HG02678 (cell line): ENCODE measurements at regions not wholly inside any gene's neighbourhood (a gene's known extent, or its start where the extent isn't known, plus 50 kb on each side); places are given as distances from the start of the nearest gene placed in this dataset.

Source experiments
- ATAC-seq: cut with Tn5 transposase; IDR thresholded peaks from one replicate; pipeline ENCODE4 v1.9.1; 2021; ENCODE audit warnings: mild to moderate bottlenecking, moderate library complexity; ENCODE audit not compliant: unreplicated experiment

DNA sequence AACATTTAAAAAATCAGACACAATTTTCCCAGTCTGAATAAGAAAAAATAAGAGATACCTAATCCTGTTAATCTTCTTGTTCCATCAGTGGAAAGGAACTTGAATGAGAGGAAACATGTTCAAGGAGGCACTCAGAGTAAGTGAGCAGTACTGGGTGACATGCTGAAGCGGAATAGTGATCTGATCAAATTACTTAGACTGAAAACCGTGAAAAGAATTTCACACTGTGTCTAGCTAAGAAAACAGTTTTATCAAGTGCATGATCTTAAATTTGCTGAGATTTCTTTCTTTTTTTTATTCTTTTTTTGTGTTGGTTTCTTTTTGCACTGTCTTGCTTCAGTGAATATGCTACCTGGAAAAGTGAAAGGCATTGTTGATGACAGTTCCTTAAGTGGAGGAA lies 249.5 kb upstream of the SLC10A2 start:
- ATAC-seq: no peak

DNA sequence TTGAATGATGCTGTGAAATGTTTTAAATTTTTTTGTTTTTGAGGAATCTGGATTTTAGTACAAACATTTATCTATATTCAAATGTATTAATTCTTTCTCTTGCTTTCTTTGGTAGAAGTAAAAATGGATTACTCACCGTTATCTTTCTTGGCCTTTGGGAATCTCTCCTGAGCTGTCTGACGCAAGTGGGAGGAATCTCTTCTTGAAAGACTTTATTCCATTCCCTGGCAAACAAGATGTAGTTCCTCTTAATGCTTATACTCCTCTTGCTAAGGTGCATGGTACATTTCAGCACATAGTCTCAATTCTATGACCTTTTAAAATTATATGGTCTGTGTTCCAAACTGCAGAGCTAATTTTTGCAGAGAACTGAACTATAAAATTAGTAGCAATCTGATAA lies 246.2 kb upstream of the SLC10A2 start:
- no peak for ATAC-seq

DNA sequence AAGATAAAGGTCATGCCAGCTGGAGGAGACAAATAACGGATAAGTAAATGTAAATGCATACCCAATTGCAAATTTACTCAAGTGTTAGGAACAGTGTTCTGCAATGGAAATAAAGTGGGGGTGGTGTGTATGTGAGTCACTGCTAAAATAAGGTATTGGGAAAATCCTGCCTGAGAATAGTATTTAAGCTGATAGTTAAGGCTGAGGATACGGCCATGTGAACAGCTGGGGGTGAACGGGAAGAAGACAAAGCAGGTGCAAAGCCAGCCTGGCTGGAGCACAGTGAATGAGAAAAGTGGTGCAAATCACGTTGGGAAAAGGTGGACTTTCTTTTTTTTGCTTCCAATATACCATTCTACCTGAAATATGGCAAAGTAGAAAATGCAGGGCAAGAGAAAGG lies 242.4 kb upstream of the SLC10A2 start:
- no peak for ATAC-seq

- no peak for ATAC-seq
Measured at GRCh38 chr13:103306163-103306562, 239.9 kb upstream of the SLC10A2 start.

GRCh38 chr13:103303078-103303651 lies 236.9 kb upstream of the SLC10A2 start:
- no peak for ATAC-seq

- no peak for ATAC-seq
Measured at GRCh38 chr13:103302676-103303075, 236.5 kb upstream of the SLC10A2 start.

GRCh38 chr13:103299079-103299478 lies 232.9 kb upstream of the SLC10A2 start:
- ATAC-seq: no peak

DNA sequence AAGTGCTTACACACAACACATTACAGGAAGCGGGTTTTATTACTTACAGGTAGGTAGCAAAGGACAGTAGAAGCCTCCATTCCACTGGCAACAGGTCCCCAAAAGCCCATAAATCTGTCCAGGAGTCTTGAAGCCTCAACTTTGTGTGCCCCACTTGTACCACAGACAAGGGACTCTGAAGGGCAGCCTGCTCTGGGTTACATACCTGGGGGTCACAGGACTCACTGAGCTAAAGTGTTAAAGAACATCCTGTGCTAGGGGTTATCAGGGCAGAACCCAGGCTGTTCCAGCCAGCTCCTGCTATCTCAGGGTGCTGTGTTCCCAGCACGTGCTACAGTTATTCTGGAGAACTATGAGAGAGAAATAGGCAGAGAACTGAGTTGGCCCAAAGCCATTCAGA lies 230.9 kb upstream of the SLC10A2 start:
- no peak for ATAC-seq

DNA sequence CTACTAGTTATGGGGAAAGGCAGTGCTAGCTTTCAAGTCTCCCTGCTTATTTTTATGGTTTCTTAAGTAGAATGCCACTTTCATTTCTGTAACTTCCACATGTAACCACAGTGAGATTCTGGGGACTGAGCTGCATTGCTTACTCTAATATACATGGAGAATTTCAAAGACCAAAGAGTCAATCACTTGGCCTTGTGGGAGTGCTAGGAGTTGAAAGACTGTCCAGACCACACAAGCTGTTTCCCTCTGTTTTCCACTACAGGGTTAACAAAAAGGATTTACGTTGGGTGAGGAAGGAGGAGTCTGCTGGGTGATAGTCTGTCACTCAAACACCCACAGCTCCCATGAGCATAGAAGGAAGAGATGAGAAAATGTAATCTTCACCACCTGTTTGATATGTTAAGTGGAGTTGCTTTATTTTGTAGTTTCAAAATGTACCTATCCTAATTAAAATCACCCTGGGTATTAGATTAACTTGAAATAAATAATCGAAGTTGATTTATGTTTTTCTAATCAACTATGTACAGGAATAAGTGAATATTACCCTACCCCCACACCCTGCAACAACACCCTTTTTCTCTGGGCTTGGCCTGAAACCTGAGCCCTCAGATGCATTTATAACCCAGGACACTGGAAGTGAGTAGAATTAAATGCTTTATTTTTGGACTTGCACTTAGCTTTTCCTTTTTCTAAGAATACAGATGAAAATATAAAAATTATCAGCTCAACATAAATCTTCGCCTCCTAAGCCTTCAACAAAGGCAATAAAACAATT lies 225.8 kb upstream of the SLC10A2 start:
- ATAC-seq: peak; percentile 46

DNA sequence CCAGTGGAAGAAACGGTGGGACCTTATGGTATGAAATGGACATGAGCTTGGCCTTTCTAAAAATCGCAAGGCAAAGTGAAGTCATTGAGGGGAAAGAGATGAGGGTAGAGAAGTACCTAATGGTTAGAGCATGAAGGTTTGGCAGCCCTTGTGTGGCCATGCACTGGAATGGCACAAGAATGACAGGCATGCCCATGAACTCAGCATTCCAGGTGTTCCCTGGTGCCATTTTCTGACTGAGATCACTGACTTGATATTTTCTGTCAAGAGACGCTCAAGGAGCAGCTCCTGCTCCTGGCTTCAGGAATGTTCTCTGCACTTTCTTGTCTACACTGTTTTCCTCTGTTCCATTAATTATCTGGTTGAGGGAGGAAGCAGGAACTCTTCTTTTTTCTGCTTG lies 225.0 kb upstream of the SLC10A2 start:
- no peak for ATAC-seq

GRCh38 chr13:103289681-103290080 lies 223.5 kb upstream of the SLC10A2 start:
- no peak for ATAC-seq

DNA sequence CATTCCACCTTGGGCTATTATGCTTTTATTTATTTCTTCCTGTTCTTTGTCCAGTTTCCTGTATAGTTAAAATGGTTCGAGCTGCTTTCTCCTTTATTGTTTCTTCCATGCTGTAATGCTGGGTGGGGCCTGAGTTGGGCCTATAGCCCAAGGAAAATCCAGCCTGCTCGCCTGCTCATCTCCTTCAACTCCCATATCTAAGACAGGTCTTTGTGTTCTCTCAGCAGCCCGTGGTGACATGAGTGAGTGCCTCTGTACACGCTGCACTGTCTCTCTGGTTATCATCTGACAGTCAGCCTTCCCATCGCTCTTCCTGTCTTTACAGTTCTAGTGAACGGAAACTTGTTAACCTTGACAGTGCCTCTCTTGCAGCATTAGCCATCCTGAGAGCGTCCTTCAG lies 221.9 kb upstream of the SLC10A2 start:
- no peak for ATAC-seq

GRCh38 chr13:103287659-103288058 lies 221.4 kb upstream of the SLC10A2 start:
- ATAC-seq: no peak

- ATAC-seq: no peak
Measured at GRCh38 chr13:103284466-103284865, 218.2 kb upstream of the SLC10A2 start.

GRCh38 chr13:103283451-103283820 lies 217.2 kb upstream of the SLC10A2 start:
- ATAC-seq: no peak

DNA sequence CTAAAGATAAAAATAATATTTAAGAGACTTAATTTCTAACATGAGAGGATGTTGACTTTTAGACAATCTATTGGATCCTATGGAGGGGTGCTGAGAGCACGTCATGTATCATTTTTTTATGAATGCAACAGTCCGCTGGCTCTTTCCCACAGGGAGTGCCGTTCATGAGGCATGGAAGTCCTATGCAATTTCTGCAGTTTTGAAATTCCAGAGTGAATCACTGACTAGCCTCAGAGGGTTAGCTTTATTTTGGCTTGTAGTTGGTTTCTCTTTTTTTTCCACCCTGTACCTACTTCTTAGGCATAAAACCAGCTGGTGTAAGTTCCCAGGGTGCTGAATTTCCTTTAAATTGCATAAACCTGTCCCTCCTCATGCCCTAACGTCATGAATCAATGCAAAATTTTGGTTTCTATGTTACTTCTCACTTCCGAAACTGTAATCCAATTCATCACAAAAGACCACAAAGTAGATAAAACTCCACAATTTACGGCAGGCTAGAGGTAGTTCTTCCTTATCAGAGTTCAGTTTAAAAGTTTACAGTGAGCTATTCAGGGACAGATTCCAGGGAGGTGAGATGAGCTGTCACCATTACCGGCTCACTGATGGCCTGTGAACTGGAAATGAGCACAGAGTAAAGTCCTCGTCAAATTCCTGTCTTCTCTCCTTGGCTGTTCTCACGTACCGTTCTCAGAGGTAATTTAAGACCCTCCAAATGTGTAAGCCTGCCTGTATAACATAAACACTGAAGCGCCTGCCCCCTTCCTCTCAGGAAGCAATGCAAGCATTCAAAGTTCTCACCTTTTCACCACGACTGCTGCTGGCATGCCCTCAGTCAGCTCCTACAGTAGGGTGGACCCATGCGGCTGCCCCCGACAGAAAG lies 216.6 kb upstream of the SLC10A2 start:
- ATAC-seq: peak; percentile 71

GRCh38 chr13:103277959-103278694 lies 211.9 kb upstream of the SLC10A2 start:
- no peak for ATAC-seq

- peak; percentile 89 for ATAC-seq
Measured at GRCh38 chr13:103276775-103277498, 210.7 kb upstream of the SLC10A2 start.

GRCh38 chr13:103275722-103276121 lies 209.5 kb upstream of the SLC10A2 start:
- ATAC-seq: no peak

- no peak for ATAC-seq
Measured at GRCh38 chr13:103275081-103275480, 208.9 kb upstream of the SLC10A2 start.
